Smooth muscle cell (in vitro differentiated cells): ENCODE measurements at regions not wholly inside any gene's neighbourhood (a gene's known extent, or its start where the extent isn't known, plus 50 kb on each side); places are given as distances from the start of the nearest gene placed in this dataset.

ENCODE experiments used
- DNase-seq: peaks from one replicate; lab custom pipeline; 2025; ENCODE audit not compliant: unreplicated experiment; lab: John Stamatoyannopoulos, UW
- H2AFZ ChIP-seq: fragments of 200-600 bp; sonication (generic); 2 replicates; pipeline ENCODE4 v1.6.0; 2016; ENCODE audit warnings: antibody characterized with exemption, low read depth, mild to moderate bottlenecking
- H3F3A ChIP-seq: fragments of 200-600 bp; sonication (generic); 2 replicates; pipeline ENCODE4 v1.6.0; 2017; ENCODE audit warnings: antibody characterized with exemption, low read depth
- H3K27ac ChIP-seq: fragments of 200-600 bp; sonication (generic); 2 replicates; pipeline ENCODE4 v1.5.1; 2016; ENCODE audit warnings: low read depth, mild to moderate bottlenecking
- H3K27me3 ChIP-seq: fragments of 200-600 bp; sonication (generic); 2 replicates; pipeline ENCODE4 v1.6.1; 2016; ENCODE audit warnings: low read depth, mild to moderate bottlenecking
- H3K36me3 ChIP-seq: fragments of 200-600 bp; sonication (generic); 2 replicates; pipeline ENCODE4 v1.5.1; 2016; ENCODE audit warnings: low read depth
- H3K4me1 ChIP-seq: fragments of 200-600 bp; sonication (generic); 2 replicates; pipeline ENCODE4 v1.5.1; 2016; ENCODE audit warnings: low read depth
- H3K4me2 ChIP-seq: fragments of 200-600 bp; sonication (generic); 2 replicates; pipeline ENCODE4 v1.6.0; 2016; ENCODE audit warnings: mild to moderate bottlenecking
- H3K4me3 ChIP-seq: fragments of 200-600 bp; sonication (generic); 2 replicates; pipeline ENCODE4 v1.5.1; 2016; ENCODE audit warnings: mild to moderate bottlenecking
- H3K79me2 ChIP-seq: fragments of 200-600 bp; sonication (generic); 2 replicates; pipeline ENCODE4 v1.6.0; 2016; ENCODE audit warnings: low read depth, mild to moderate bottlenecking
- H3K9ac ChIP-seq: fragments of 200-600 bp; sonication (generic); 2 replicates; pipeline ENCODE4 v1.6.0; 2016; ENCODE audit warnings: low read depth
- H3K9me3 ChIP-seq: fragments of 200-600 bp; sonication (generic); replicated peaks from 2 replicates; pipeline ENCODE4 v1.5.1; 2016; ENCODE audit warnings: low read depth
- H4K20me1 ChIP-seq: fragments of 200-600 bp; sonication (generic); 2 replicates; pipeline ENCODE4 v1.6.0; 2016; ENCODE audit warnings: low read depth
- CTCF ChIP-seq: fragments of 200-600 bp; sonication (generic); IDR thresholded peaks from 2 replicates; pipeline ENCODE4 v1.5.1; 2017; ENCODE audit warnings: borderline replicate concordance, mild to moderate bottlenecking, antibody characterized with exemption; ENCODE audit not compliant: insufficient read depth, poor library complexity, severe bottlenecking
- WGBS: methylation state at CpG from one replicate; pipeline ENCODE4 v1.1.7; 2016; ENCODE audit warnings: low lambda C conversion rate; 5-methylcytosine and 5-hydroxymethylcytosine counted together

GRCh38 chr5:123947797-123948196, 435.8 kb downstream of the CSNK1G3 start:
- H3K27ac ChIP-seq = no peak overlapping the region
- H3K9me3 ChIP-seq = no peaks in the 10 kb centered on the region
- no peaks in the 10 kb centered on the region for H4K20me1 ChIP-seq
- no peak overlapping the region for H3K4me3 ChIP-seq
- no peaks in the 10 kb centered on the region for H3K79me2 ChIP-seq
- no peaks in the 10 kb centered on the region for H3F3A ChIP-seq
- peaks cover 17% of the 10 kb centered on the region for H3K4me1 ChIP-seq
- H3K27me3 ChIP-seq = no peaks in the 10 kb centered on the region
- H3K36me3 ChIP-seq = no peaks in the 10 kb centered on the region
- no peak overlapping the region for H2AFZ ChIP-seq
- no peak for DNase-seq
- WGBS = 96% methylated on average over 2 of the region's 2 CpGs
- H3K4me2 ChIP-seq = no peak overlapping the region
- no peak overlapping the region for H3K9ac ChIP-seq
- TF ChIP-seq CTCF = no peak

- H3K4me1 ChIP-seq = peaks cover 2% of the 10 kb centered on the region
- no peak for TF ChIP-seq CTCF
- no peak overlapping the region for H3K4me3 ChIP-seq
- DNase-seq = no peak
- H4K20me1 ChIP-seq = no peaks in the 10 kb centered on the region
- H3K27me3 ChIP-seq = no peaks in the 10 kb centered on the region
- H3K9me3 ChIP-seq = no peaks in the 10 kb centered on the region
- no peak overlapping the region for H3K4me2 ChIP-seq
- H3K9ac ChIP-seq = no peak overlapping the region
- no peaks in the 10 kb centered on the region for H3K79me2 ChIP-seq
- no peaks in the 10 kb centered on the region for H3K36me3 ChIP-seq
- no peak overlapping the region for H3K27ac ChIP-seq
- no peak overlapping the region for H2AFZ ChIP-seq
- no peaks in the 10 kb centered on the region for H3F3A ChIP-seq
- WGBS = 74% methylated on average over 1 of the region's 1 CpG
Measured at GRCh38 chr5:123945548-123945947, 433.6 kb downstream of the CSNK1G3 start.

- Histone ChIP-seq H3K79me2 (no peaks in the 10 kb centered on the region), H3K4me1 (no peaks in the 10 kb centered on the region), H4K20me1 (no peaks in the 10 kb centered on the region), H3K27me3 (no peaks in the 10 kb centered on the region), H3K4me2 (peak overlapping the region; percentile 18), H3K9ac (no peak overlapping the region), H3K36me3 (no peaks in the 10 kb centered on the region), H3F3A (no peaks in the 10 kb centered on the region), H3K4me3 (no peak overlapping the region), H3K9me3 (no peaks in the 10 kb centered on the region), H2AFZ (no peak overlapping the region), H3K27ac (no peak overlapping the region)
- no peak for DNase-seq
- TF ChIP-seq CTCF = no peak
Measured at GRCh38 chr5:123943151-123943550, 431.2 kb downstream of the CSNK1G3 start.

- no peaks in the 10 kb centered on the region for H3K79me2 ChIP-seq
- H3F3A ChIP-seq = no peaks in the 10 kb centered on the region
- no peaks in the 10 kb centered on the region for H4K20me1 ChIP-seq
- H2AFZ ChIP-seq = no peak overlapping the region
- H3K27me3 ChIP-seq = no peaks in the 10 kb centered on the region
- no peaks in the 10 kb centered on the region for H3K4me1 ChIP-seq
- no peak overlapping the region for H3K27ac ChIP-seq
- DNase-seq = no peak
- H3K4me2 ChIP-seq = no peak overlapping the region
- H3K36me3 ChIP-seq = no peaks in the 10 kb centered on the region
- no peak overlapping the region for H3K9ac ChIP-seq
- H3K9me3 ChIP-seq = peaks cover 9% of the 10 kb centered on the region
- no peak for TF ChIP-seq CTCF
- H3K4me3 ChIP-seq = no peak overlapping the region
Measured at GRCh38 chr5:123940416-123940815, 428.4 kb downstream of the CSNK1G3 start.
